ENCODE measurements at regions not wholly inside any gene's neighbourhood (a gene's known extent, or its start where the extent isn't known, plus 50 kb on each side); places are given as distances from the start of the nearest gene placed in this dataset.
A peak's percentile ranks its signal among the peaks of the same experiment; 100 is the strongest.

GRCh38 chr5:99063737-99064136 lies 134.9 kb upstream of the CHD1 start:
- no peak for TF ChIP-seq CTCF (IDR thresholded peaks at IDR 0.05; ENCODE audit: control insufficient read depth, insufficient read depth, low read depth, low read length, missing control alignments)
- H3K4me3 ChIP-seq (ENCODE audit: control insufficient read depth, low read depth, low read length) = no peak overlapping the region
- no peak for DNase-seq (ENCODE audit: low read depth)

- no peak overlapping the region for H3K4me3 ChIP-seq (ENCODE audit: control insufficient read depth, low read depth, low read length)
- DNase-seq (ENCODE audit: low read depth) = peak; percentile 33
- TF ChIP-seq CTCF (IDR thresholded peaks at IDR 0.05; ENCODE audit: control insufficient read depth, insufficient read depth, low read depth, low read length, missing control alignments) = no peak
Observed at GRCh38 chr5:99061711-99062110, 132.9 kb upstream of the CHD1 start.

- no peak for TF ChIP-seq CTCF (IDR thresholded peaks at IDR 0.05; ENCODE audit: control insufficient read depth, insufficient read depth, low read depth, low read length, missing control alignments)
- no peak for DNase-seq (ENCODE audit: low read depth)
- no peak overlapping the region for H3K4me3 ChIP-seq (ENCODE audit: control insufficient read depth, low read depth, low read length)
Observed at GRCh38 chr5:99061299-99061698, 132.5 kb upstream of the CHD1 start.

GRCh38 chr5:99060306-99061261 lies 131.8 kb upstream of the CHD1 start:
- H3K4me3 ChIP-seq (ENCODE audit: control insufficient read depth, low read depth, low read length) = no peak overlapping the region
- peak; percentile 83 for TF ChIP-seq CTCF (IDR thresholded peaks at IDR 0.05; ENCODE audit: control insufficient read depth, insufficient read depth, low read depth, low read length, missing control alignments)
- DNase-seq (ENCODE audit: low read depth) = peak; percentile 23

- H3K4me3 ChIP-seq (ENCODE audit: control insufficient read depth, low read depth, low read length) = no peak overlapping the region
- TF ChIP-seq CTCF (IDR thresholded peaks at IDR 0.05; ENCODE audit: control insufficient read depth, insufficient read depth, low read depth, low read length, missing control alignments) = no peak
- no peak for DNase-seq (ENCODE audit: low read depth)
Observed at GRCh38 chr5:99059685-99060084, 130.9 kb upstream of the CHD1 start.

- DNase-seq (ENCODE audit: low read depth) = no peak
- TF ChIP-seq CTCF (IDR thresholded peaks at IDR 0.05; ENCODE audit: control insufficient read depth, insufficient read depth, low read depth, low read length, missing control alignments) = no peak
- no peak overlapping the region for H3K4me3 ChIP-seq (ENCODE audit: control insufficient read depth, low read depth, low read length)
Observed at GRCh38 chr5:99058466-99058865, 129.7 kb upstream of the CHD1 start.
